ENCODE measurements at regions not wholly inside any gene's neighbourhood (a gene's known extent, or its start where the extent isn't known, plus 50 kb on each side); places are given as distances from the start of the nearest gene placed in this dataset.

GRCh38 chrX:131894995-131895394 is 128.1 kb upstream of the STK26 start:
- Histone ChIP-seq H3K36me3 (no peaks in the 10 kb centered on the region), H3K4me1 (no peaks in the 10 kb centered on the region), H3K27ac (no peak overlapping the region), H3K4me3 (no peak overlapping the region), H3K9me3 (no peaks in the 10 kb centered on the region), H3K27me3 (no peaks in the 10 kb centered on the region)
- no peak for TF ChIP-seq POLR2A (IDR thresholded peaks at IDR 0.05)
- TF ChIP-seq, protein P1, sequence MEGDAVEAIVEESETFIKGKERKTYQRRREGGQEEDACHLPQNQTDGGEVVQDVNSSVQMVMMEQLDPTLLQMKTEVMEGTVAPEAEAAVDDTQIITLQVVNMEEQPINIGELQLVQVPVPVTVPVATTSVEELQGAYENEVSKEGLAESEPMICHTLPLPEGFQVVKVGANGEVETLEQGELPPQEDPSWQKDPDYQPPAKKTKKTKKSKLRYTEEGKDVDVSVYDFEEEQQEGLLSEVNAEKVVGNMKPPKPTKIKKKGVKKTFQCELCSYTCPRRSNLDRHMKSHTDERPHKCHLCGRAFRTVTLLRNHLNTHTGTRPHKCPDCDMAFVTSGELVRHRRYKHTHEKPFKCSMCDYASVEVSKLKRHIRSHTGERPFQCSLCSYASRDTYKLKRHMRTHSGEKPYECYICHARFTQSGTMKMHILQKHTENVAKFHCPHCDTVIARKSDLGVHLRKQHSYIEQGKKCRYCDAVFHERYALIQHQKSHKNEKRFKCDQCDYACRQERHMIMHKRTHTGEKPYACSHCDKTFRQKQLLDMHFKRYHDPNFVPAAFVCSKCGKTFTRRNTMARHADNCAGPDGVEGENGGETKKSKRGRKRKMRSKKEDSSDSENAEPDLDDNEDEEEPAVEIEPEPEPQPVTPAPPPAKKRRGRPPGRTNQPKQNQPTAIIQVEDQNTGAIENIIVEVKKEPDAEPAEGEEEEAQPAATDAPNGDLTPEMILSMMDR (IDR thresholded peaks at IDR 0.05) = no peak
- DNase-seq = no peak

DNA sequence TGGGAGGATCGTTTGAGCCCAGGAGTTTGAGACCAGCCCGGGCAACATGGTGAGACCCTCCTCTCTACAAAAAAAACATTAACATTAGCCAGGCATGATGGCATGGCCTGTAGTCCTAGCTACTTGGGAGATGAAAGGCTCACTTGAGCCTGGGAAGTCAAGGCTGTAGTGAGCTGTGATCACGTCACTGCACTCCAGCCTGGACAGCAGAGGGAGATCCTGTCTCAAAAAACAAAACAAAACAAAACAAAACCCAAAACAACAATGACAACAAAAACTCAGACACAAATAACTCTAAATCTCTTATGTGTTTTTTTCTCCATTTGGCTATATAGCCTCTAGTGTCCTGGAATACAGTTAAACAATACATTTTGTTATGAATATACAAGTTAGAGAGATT is 127.3 kb upstream of the STK26 start:
- Histone ChIP-seq H3K4me3 (no peak overlapping the region), H3K4me1 (no peaks in the 10 kb centered on the region), H3K9me3 (no peaks in the 10 kb centered on the region), H3K27me3 (no peaks in the 10 kb centered on the region), H3K27ac (no peak overlapping the region), H3K36me3 (no peaks in the 10 kb centered on the region)
- no peak for DNase-seq
- TF ChIP-seq, protein P1 (IDR thresholded peaks at IDR 0.05) = no peak
- TF ChIP-seq POLR2A (IDR thresholded peaks at IDR 0.05) = no peak

- Histone ChIP-seq H3K27ac (no peak overlapping the region), H3K27me3 (no peaks in the 10 kb centered on the region), H3K9me3 (no peaks in the 10 kb centered on the region), H3K4me3 (no peak overlapping the region), H3K36me3 (no peaks in the 10 kb centered on the region), H3K4me1 (no peaks in the 10 kb centered on the region)
- DNase-seq = no peak
- TF ChIP-seq POLR2A (IDR thresholded peaks at IDR 0.05) = no peak
- TF ChIP-seq, protein P1 (IDR thresholded peaks at IDR 0.05) = no peak
These were observed 121.6 kb upstream of the STK26 start for GRCh38 chrX:131901546-131901945.

- no peak for DNase-seq
- Histone ChIP-seq H3K27ac (no peak overlapping the region), H3K4me3 (no peak overlapping the region), H3K4me1 (no peaks in the 10 kb centered on the region), H3K9me3 (no peaks in the 10 kb centered on the region), H3K27me3 (no peaks in the 10 kb centered on the region), H3K36me3 (no peaks in the 10 kb centered on the region)
- TF ChIP-seq, protein P1 (IDR thresholded peaks at IDR 0.05) = no peak
- TF ChIP-seq POLR2A (IDR thresholded peaks at IDR 0.05) = no peak
These were observed 115.4 kb upstream of the STK26 start for GRCh38 chrX:131907488-131908314.

DNA sequence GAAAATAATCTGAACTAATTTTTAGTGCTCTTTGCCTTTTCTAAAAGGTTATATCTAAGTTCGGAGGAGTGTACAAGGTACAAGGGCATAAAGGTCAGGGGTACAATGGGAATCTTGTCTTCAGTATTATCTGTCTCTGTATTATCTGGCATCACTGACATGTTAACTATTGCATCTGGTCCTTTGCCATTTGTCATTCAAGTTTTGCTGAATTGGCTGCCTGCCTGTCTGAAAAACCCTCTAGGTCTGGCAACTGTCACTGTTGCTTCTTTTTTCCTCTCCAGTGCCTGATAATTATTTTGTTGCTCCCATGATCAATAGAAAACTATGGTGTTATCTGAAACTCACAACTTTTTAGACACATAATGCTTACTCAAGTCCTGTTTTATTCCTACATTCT is 112.5 kb upstream of the STK26 start:
- Histone ChIP-seq H3K4me3 (no peak overlapping the region), H3K27ac (no peak overlapping the region), H3K36me3 (no peaks in the 10 kb centered on the region), H3K27me3 (no peaks in the 10 kb centered on the region), H3K4me1 (no peaks in the 10 kb centered on the region), H3K9me3 (no peaks in the 10 kb centered on the region)
- TF ChIP-seq POLR2A (IDR thresholded peaks at IDR 0.05) = no peak
- no peak for DNase-seq

GRCh38 chrX:131915488-131915887 is 107.6 kb upstream of the STK26 start:
- H3K4me3 ChIP-seq = no peak overlapping the region
- no peak for DNase-seq
- H3K27ac ChIP-seq = no peak overlapping the region
- TF ChIP-seq, protein P1 (IDR thresholded peaks at IDR 0.05) = no peak
- no peak for TF ChIP-seq POLR2A (IDR thresholded peaks at IDR 0.05)
- H3K36me3 ChIP-seq = no peaks in the 10 kb centered on the region
- no peaks in the 10 kb centered on the region for H3K9me3 ChIP-seq
- no peaks in the 10 kb centered on the region for H3K27me3 ChIP-seq
- no peaks in the 10 kb centered on the region for H3K4me1 ChIP-seq
